GM08714 (cell line): ENCODE measurements at regions not wholly inside any gene's neighbourhood (a gene's known extent, or its start where the extent isn't known, plus 50 kb on each side); places are given as distances from the start of the nearest gene placed in this dataset.
"Not testable (repeated sequence)": the region's sequence is repeated elsewhere in the genome, so short reads cannot be mapped to it uniquely, and the experiment has no call there.

ENCODE experiments used
- H3K4me3 ChIP-seq: fragments of 200-500 bp; sonication (Bioruptor generic); 2 replicates; pipeline ENCODE4 v1.5.1; 2014; ENCODE audit warnings: mild to moderate bottlenecking, low read length, inconsistent platforms
- ZNF274 ChIP-seq: IDR thresholded peaks from 2 replicates; pipeline ENCODE4 v1.6.1; 2012; ENCODE audit warnings: mild to moderate bottlenecking, low read depth, low read length

DNA sequence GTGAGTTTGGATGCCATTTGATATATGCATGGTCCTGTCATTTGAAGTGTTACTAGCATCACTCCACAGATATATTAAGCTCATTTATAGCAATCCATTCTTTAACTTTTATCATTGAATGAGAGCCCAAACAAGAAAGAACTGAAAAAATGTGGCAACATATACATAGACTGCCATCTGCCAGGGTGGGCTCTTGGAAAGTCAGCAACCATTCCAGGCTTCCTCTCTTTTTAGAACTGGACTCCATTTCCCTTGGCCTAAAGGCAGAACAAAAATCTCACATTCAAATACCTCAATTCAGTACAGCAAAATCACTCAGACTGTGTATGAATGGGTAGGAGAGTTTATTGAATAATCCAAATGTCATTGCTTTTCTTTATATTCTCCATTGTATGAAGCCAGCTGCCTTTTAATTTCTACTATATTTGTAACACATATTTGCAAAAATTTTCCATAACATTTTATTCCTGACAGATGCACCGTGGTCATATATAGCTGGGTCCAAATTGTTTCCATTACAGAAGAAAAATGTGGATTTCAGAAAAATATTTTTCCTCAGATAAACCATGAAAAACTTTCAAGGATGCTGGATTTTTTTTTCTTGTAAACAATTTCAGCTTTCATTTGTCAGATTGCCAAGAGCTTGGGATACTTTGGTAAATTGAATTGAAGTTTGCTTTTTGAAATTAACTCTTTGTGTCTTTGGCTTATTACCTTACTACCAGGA lies 1252.3 kb upstream of the SEL1L start:
- H3K4me3 ChIP-seq: no peak overlapping the region
- TF ChIP-seq ZNF274: no peak

DNA sequence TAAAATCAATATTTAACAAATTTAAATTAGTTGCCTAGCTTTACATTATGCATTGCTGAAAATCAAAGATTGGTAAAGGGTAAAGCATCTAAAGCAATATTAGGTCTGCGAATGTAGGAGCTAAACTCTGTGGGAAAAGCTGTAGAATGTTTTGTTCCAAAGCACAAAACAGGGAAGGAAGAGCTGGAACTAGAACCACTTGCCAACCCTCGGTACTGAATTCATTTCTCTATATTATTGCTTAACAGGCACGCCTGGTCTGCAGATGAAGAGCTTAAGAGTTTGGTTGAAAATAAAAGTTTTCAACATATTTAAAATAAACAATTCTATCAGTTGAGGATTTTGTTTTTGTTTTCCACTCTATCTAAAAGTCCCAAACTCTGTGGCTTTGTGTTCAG lies 1252.8 kb upstream of the SEL1L start:
- no peak overlapping the region for H3K4me3 ChIP-seq
- no peak for TF ChIP-seq ZNF274

GRCh38 chr14:82796086-82796485 lies 1262.4 kb upstream of the SEL1L start:
- TF ChIP-seq ZNF274: no peak
- no peak overlapping the region for H3K4me3 ChIP-seq

DNA sequence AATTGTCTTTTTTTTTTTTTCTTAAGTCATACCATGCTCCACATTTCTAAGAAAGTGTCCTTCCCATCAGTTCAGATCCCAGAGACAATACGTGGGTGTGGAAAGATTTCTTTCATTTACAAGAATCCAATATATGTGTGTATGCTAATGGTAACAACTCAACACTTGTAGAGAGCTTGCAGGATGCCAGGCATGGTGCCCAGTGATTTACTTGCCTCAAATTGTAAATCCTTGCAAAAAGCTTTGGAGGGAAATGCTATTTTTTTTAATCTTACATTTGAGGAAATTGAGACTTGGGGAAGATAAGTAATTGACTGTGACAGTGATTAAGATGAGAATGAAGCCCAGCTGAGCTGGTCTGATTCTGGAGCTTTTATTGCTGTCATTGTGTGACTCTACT lies 1264.6 kb upstream of the SEL1L start:
- no peak overlapping the region for H3K4me3 ChIP-seq
- no peak for TF ChIP-seq ZNF274

DNA sequence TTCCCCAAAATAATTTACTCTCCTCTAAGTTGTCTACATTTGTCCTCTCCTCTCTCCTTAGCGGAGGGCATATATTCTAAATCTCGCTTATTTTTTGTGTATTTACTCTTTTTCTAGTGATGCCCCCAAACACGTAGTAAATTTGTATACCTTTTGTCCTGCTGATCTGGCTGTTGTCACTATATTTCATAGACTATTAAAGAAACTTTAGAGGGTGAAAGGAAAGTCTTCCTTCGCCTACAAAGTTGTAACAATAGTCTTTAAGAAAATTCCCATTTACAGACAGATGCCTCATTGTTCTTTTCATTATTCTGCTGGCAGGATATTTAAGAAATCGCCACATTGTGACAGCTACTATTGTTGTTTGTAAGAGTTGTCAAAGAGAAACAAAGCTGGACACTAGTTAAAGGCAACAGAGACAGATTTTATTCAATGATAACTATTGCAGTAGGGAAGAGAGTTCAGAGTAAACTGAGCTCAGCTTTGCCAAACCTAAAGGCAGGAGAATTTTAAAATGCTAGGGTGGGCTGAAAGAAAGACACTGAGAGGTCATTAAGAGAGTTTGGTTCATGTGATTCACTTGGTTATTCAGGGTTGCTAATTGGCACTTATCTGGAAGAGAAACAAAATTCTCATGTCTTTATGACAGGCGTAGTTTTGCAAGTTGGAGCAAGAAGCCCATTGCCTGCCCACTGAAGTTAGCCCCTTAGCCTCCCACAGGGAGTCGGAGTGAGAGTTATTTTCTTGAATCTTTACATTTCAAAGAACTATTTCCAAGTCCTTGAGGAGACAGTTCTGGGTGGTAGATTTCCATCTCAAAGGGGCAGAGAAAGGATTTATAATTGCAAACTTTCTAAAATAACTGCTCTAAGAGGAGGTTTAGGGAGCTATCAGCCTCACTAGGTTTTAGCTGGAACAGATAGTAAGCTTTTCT lies 1272.5 kb upstream of the SEL1L start:
- no peak for TF ChIP-seq ZNF274
- no peak overlapping the region for H3K4me3 ChIP-seq

- no peak overlapping the region for H3K4me3 ChIP-seq
- TF ChIP-seq ZNF274: no peak
Measured at GRCh38 chr14:82811246-82811645, 1277.6 kb upstream of the SEL1L start.

DNA sequence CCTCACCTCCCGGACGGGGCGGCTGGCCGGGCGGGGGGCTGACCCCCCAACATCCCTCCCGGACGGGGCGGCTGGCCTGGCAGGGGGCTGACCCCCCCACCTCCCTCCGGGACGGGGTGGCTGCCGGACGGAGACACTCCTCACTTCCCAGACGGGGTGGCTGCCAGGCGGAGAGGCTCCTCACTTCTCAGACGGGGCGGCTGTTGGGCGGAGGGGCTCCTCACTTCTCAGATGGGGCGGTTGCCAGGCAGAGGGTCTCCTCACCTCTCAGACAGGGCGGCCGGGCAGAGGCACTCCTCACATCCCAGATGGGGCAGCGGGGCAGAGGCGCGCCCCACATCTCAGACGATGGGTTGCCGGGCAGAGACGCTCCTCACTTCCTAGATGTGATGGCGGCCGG lies 1280.7 kb upstream of the SEL1L start:
- H3K4me3 ChIP-seq: not testable (repeated sequence)

GRCh38 chr14:82830596-82830995 lies 1296.9 kb upstream of the SEL1L start:
- no peak overlapping the region for H3K4me3 ChIP-seq
- no peak for TF ChIP-seq ZNF274

DNA sequence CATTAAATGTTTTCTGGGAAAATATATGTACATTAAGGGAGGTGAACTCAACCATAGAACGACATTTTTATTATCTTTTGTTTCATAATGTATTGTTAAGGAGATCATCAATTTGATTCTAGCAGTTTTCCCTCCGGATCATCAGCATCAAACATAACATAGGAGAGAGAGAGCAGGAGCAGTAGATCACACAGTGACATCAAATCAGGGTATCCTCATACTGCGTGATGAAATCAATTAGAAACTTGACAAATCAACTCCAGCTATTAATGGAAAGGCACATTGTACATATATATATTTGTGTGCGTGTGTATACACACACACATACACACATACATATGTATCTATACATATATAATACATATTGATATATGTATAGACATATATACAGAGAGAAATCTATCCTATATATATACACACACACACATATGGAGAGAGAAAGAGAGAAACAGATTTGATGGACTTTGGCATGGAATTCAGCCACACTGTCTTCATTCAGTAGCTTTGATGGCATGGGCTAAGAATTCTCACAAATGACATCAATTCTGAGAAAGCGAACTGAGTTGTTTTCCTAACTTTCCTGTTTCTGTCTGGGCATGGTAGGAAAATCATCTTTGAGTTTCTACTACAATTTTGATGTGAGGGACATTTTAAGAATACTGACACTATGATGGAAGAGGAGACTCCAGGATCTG lies 1302.8 kb upstream of the SEL1L start:
- H3K4me3 ChIP-seq: no peak overlapping the region
- no peak for TF ChIP-seq ZNF274

DNA sequence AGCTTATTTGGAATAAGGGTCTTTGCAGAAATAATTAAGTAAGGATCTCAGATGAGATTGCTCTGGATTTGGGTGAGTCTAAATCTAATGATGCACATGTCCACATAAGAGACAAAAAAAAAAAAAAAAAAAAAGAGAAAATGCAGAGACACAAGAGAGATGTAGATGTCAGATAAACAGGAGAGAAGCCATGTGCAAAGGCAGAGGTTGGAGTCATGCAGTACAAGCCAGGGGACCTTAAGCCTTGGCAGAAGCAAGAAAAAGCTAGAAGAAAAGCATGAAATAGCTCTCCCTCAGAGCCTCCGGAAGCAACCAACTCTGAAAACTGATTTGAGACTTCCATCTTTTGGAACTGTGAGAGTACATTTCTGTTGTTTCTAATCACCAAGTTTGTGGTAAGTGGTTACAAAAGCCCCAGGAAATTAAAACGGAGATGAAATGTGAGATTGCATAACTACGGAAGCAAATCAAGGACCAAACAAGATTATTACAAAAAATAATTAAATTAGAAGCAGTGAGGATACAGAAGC lies 1304.0 kb upstream of the SEL1L start:
- no peak for TF ChIP-seq ZNF274

GRCh38 chr14:82850576-82850975 lies 1316.9 kb upstream of the SEL1L start:
- no peak for TF ChIP-seq ZNF274

More for the DNA sequence above, 1304.0 kb upstream of the SEL1L start:
- no peak overlapping the region for H3K4me3 ChIP-seq

DNA sequence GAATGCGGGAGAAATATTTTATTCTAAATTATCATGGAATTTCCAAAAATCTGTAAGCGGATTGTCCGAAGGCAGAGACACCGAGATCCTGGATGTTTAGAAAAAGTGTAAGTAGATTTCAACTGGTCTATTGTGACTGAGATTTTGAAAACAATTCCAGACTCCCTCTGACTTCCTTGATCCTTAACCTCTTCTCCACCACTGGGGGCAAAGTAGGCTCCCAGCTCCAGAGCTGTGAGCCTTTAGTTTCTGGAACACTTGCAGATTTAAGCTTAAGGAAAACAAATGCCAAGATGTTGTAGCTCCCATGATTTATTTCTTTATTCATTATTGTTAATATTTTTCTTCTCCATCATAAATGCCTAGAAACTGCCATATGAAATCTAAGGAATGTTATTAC lies 1320.5 kb upstream of the SEL1L start:
- TF ChIP-seq ZNF274: no peak
- no peak overlapping the region for H3K4me3 ChIP-seq

More at GRCh38 chr14:82850576-82850975, 1316.9 kb upstream of the SEL1L start:
- H3K4me3 ChIP-seq: no peak overlapping the region

GRCh38 chr14:82854901-82855300 lies 1321.2 kb upstream of the SEL1L start:
- H3K4me3 ChIP-seq: no peak overlapping the region
- TF ChIP-seq ZNF274: no peak

DNA sequence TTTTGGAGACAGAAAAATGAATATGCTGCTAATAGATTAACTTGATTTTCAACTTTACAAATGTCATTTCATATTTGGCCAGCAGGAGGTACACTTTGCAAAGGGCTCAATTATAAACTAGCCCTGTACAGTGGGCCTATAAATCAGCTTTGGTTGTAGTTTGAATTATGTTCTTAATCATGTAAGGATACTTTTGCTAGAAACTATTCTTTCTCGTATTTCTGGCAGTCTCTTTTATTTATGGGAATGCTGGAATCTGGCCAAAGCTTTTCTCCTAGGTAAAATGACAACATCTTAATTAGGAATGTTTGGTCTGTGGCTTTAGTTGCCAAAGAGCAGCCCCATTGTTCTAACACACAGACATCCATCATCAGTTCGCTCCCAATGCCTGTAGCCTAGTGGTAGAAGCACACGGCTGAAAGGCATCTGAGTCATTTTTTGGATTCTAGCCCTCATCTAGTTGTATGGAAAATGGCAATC lies 1322.3 kb upstream of the SEL1L start:
- TF ChIP-seq ZNF274: no peak
- no peak overlapping the region for H3K4me3 ChIP-seq
